ENCODE measurements at regions not wholly inside any gene's neighbourhood (a gene's known extent, or its start where the extent isn't known, plus 50 kb on each side); places are given as distances from the start of the nearest gene placed in this dataset.

DNA sequence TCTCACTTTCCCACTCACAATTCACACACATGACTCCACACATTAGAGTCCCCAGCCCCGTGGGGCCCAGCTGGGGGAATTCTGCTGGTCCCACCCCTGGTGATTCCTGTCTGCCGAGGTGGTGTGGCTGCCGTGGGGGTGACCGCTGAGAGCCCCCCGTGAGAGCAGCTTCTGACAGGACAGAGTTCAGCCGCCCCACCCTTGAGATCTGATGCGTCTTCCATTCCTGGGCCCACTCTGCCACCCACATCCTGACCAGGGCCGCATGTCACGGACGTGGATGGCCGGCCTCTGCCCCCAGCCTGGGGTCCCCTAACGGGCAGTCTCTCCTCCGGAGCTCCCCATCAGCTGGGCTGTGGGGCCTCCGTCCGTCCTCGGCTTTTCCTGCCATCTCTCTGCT, 240.1 kb upstream of the PITRM1 start:
- DNase-seq (ENCODE audit: low read depth) = no peak

DNA sequence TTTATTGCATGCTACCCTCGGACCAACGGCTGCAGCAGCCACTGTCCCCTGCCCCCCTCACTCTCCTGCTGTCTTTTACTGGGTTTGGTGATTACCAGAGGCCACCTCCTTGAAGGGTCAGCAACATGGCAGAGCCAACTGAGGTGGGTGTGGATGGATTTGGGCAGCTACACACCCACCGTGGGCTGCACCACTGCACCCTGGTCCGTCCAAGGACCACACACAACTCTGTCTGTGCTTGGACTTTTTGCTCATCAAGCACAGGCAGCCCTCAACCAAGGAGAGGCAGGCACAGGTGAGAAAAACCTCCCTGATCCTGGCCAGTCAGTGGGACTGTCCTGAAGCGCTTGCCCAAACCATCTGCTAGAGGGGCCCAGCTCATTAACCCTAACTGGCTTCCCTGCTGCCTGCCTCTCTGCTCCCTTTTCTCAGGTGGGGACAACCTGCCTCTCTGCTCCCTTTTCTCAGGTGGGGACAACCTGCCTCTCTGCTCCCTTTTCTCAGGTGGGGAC, 239.5 kb upstream of the PITRM1 start:
- DNase-seq (ENCODE audit: low read depth) = no peak

DNA sequence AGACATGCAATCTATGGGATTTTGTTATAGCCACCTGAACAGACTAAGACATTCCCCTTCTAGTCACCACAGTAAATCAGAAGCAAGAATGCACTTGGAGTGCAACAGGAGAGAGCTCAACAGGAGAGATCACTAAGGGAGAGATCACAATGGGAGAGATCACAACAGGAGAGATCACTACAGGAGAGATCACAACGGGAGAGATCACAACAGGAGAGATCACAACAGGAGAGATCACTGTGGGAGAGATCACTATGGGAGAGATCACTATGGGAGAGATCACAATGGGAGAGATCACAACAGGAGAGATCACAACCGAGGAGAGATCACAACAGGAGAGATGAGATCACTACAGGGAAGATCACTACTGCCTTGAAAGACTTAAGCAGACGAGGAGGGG, 238.5 kb upstream of the PITRM1 start:
- no peak for DNase-seq (ENCODE audit: low read depth)

DNA sequence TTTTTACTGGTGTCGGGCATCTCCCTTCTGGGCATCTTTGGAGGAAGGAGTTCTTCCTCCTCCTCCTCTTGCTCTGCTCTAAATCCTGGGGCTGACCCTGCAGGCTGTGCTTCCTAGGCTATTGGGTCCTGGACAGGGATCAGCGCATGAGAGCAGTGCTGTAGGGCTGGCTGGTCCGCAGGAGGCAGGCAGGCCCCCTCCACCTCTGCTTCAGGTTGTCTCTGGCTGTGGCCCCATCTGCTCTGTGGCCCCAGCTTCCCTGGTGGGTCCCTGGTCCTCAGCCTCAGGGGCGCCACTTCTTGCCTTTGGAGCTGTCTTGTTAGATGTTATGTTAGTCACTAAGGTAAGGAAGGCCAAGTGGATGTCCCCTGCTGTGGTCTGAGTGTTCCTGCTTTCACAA, 237.3 kb upstream of the PITRM1 start:
- no peak for DNase-seq (ENCODE audit: low read depth)

DNA sequence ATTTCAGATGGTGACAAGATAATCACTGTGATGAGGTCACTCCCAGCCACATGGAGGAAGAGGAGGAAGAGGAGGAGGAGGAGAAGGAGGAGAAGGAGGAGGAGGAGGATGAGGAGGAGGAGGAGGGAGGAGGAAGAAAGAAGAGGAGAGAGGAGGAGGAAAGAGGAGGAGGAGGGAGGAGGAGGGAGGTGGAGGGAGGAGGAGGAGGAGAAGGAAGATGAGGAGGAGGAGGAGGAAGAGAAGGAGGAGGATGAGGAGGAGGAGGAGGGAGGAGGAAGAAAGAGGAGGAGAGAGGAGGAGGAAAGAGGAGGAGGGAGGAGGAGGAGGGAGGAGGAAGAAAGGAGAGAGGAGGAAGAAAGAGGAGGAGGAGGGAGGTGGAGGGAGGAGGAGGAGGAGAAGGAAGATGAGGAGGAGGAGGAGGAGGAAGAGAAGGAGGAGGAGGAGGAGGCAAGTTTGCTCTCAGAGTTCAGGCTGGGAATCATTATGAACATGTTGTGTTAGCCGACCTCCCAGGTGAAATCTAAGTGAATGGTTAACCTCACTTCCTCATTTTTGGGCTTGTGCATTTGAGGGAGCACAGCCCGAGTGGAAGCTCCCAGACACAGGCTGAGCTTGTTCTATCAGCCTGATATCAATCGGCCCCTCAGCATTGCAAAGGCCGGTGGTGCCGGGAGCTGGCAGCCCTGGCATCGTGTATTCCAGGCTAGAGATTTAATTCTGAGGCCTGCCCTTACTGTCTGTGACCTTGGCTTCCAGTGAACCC, 236.2 kb upstream of the PITRM1 start:
- DNase-seq (ENCODE audit: low read depth) = no peak

DNA sequence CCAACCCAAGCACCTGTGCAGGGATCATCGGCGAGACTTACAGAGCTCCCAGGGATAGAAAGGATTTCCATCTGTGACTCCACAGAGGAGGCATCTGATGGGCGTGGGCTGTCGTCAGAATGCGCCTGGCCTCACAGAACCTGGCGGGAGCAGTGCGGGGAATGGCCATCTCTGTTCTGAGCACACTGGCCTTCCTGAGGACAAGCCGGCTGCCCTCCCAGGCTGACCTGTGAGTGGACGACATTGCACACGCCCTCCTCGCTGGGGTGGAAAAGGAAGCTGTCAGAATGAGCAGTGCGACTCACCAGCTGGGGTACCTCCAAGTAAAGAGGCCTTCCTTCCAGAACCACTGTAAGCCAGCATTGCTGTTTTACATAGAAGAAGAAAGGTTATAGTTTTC, 234.6 kb upstream of the PITRM1 start:
- no peak for DNase-seq (ENCODE audit: low read depth)

DNA sequence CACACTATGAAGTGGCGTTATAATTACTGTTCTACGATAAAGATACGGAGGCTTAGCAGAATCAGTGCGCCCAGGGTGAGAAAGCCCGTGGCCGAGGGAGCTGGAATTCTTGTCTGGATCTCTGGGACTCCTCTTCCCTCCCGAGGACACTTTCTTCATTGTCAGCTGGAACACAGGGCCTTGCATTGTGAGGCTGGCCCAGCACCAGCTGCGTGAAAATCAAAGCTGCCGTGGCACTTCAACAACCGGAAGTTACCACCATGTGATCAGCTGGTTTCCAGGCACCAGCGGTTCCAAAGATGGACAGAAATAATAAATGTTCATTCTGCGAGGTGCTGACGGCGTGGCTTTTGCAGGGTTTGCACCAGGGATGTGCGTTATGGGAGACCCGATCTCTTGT, 234.0 kb upstream of the PITRM1 start:
- no peak for DNase-seq (ENCODE audit: low read depth)

DNA sequence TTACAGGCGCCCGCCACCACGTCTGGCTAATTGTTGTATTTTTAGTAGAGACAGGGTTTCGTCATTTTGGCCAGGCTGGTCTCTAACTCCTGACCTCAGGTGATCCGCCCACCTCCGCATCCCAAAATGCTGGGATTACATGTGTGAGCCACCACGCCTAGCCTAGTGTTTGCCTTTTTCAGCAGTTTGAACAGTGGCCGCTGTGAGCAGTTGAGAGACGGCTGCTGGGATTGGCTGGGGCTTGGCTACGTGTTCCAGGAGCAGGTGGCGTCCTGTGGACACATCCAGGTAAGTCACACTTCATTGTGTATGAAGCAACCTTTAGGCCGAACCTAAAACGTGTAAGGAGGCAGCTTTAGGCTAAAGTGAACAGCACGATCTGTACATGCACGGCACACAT, 231.8 kb upstream of the PITRM1 start:
- DNase-seq (ENCODE audit: low read depth) = no peak

DNA sequence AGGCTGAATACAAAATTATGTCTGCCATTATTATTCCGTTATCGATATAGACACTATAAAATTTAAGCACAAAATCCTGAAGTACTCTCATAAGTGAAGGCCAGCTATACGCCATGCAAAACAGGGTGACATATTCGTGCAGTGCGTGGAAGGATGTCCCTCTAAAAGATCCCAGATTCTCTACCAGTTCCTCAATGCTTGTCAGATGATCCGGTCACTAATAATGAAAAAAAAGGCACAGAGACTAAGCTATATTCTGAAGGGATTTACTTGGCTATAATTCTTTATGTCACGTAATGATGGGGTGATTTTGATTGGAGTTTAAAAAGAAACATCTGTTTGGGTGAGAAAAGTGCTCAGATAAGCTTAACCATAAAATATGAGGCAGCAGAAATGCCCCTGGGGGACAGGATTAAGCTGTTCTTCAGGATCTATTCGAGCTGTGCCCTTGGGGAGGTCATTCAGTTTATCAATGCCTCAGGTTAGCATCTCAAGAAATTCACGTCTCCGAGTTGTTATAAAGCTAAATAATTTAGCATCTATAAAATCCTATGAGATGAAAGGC, 229.7 kb upstream of the PITRM1 start:
- DNase-seq (ENCODE audit: low read depth) = no peak

DNA sequence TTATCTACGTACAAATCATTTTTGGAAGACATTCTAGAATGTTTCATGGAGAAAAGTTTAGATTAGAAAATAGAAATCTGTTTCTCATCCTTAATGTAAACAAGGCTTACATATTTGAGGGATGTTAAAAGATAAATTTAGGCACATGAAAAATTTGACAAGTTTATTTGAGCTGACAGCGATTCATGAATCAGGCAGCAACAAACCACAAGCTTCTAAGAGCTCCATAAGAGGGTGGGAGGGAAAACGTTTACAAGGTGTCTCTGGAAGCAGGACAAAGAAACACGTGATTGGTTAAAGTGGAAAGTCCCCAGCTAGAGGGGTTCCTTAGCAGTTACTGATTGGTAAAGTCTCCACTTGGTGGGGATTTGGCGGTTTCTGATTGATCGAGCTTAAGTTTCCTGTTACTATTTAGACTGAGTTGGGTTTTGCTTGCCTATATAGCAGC, 228.9 kb upstream of the PITRM1 start:
- no peak for DNase-seq (ENCODE audit: low read depth)

DNA sequence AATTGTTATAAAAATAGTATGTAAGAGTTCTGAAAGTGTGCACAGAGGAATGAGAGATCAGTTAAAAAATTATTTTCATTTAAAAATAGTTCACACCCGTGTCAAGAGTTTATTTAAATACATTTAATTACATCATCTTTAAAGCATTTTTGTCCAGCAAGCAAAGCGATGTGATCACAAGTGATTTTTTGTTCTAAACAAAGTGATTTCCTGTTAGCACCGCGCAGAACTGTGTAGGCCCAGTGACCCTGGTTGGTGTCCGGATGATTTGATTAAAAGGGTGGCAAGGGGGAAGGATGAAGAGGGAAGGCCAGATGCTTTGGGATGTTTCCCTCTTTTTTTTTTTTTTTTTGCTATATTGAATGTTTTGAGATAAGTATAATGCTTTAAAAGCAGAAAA, 227.8 kb upstream of the PITRM1 start:
- DNase-seq (ENCODE audit: low read depth) = no peak

DNA sequence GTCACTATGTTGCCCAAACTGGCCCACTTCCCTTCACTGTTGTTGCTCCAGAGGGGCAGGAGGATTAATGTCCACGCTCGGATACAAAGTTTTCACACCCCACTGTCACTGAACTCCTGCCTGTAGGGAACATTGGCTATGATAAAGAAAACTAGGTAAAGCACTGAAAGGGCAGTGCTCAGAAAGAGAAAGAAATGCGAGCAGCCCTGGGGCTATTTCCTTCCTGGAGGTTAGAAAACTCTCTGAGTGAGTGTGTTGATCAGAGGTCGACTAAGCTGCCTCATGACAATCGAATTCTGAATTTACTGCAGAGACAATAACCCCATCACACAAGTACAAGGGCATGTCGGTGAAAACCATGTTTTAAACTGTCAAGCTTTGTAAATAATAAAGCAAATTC, 227.2 kb upstream of the PITRM1 start:
- no peak for DNase-seq (ENCODE audit: low read depth)

DNA sequence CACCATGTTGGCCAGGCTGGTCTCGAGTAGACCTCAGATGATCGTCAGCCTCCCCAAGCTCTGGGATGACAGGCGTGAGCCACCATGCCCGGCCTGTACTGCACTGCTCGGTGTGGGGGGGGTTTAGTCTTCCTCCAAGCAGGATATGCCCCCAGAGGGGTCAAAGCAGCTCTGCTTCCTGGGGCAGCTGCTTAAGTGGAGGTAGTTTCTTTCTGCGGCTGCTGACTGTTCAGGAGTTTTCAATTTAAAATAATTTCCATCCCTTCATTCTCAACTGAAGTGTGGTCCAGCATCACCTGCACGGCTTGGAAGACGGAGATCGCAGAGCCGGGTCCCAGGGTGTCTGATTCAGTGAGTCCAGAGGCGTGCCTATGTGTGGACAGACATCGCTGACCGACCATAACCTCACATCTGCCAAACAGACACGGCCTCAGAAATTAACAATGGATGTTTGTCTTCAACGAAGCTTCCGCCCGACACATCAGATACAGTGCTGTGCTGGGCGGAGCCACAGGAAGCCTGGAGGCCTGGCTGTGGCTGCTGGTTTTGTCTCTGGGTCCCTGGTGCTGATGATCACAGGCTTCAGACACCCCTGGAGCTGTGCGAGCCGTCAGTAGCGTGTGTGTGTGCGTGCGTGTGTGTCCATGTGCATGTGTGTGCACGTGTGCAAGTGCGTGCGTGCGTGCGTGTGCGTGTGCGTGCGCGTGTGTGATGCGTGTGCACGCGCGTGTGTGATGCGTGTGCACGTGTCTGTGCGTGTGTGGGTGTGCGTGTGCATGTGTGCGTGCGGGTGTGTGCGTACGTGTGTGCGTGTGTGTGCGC, 226.5 kb upstream of the PITRM1 start:
- DNase-seq (ENCODE audit: low read depth) = no peak

DNA sequence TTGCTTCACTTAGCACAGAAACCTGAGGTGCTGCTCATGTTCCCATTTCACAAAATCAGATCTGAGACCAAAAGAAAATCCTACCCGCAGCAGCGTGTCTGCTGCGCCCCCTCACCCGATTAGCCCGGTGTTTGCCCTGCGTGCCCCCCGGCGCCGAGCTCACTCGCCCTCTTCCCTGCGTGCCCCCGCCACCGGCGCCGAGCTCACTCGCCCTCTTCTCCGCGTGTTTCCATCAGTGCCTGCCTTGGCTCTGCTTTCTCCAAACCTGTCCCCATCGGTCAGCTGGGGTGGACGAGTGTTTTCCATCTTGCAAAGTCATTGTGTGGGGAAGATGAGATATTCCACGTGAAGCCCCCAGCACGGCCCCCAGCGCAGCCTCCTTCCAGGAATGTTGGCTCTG, 225.3 kb upstream of the PITRM1 start:
- no peak for DNase-seq (ENCODE audit: low read depth)

DNA sequence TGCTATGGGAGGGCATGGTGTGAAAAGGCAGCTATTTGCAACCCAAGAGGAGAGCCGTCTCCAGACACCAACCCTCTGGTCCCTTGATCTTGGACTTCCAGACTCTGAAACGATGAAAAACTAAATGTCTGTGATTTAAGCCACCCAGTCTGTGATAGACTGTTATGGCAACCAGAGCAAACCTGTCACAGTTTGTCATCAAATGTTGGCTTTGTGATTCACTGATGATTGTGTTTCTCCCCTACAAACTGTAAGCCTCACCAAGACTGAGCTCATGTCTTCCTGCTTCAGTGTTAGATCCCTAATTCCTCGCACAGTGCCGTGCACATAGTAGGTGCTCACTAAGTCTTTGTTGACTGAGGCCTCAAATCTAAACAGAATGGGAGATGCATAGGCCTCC, 224.6 kb upstream of the PITRM1 start:
- no peak for DNase-seq (ENCODE audit: low read depth)

DNA sequence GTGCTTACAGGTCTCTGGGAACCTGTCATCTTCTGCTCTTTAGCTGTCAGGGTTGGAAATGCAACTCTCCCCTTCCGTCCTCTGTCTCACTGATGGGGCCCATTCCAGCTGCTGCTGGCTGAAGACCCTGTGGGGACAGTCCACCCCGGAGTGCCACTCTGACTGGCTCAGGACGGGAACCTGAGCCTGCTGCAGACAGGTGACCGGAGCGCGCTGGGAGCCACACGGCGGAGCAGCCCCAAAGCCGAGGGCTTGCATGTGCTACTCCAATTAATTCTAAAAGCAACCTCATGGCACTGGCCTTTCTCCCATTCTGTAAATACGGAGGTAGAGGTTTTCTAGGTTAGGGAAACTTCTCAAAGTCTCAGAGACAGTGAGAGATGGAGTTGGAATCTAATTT, 223.5 kb upstream of the PITRM1 start:
- no peak for DNase-seq (ENCODE audit: low read depth)

DNA sequence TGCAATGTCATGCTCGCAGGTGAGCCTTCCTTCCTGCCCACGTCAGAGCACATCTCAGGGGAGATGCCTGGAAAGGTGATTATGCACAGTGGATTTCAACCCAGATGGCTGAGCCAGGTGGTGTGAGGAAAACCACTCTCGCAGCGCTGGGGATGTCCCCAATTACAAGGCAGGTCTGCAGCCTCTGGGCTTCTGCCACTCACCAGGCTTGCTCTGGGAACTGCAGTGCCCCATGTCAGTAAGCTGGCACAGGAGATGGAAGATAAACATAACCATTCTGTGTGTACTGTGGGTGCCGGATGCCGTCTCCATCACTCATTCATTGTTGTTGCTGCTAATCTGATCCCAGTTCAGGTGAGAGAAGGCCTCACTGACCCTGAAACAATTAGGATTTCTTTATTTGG, 222.9 kb upstream of the PITRM1 start:
- DNase-seq (ENCODE audit: low read depth) = no peak

DNA sequence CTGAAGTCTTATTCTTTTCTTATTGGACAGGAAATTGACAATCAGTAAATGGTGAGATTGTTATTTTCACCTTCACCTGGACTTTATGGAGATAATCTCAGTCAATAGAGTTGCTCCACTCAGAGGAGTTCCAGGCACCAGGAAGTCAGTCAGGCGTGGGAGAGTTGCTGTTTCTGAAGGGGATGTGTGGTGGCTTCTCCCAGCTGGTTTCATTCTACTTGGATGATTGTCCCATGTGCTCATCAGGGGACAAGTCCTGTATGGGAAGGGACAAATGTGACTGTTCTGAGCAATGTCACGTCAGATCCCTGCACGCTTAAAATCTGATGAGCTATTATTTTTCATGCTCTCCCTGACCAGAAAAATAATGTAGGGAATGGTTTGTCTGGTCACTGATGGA, 222.5 kb upstream of the PITRM1 start:
- DNase-seq (ENCODE audit: low read depth) = no peak

DNA sequence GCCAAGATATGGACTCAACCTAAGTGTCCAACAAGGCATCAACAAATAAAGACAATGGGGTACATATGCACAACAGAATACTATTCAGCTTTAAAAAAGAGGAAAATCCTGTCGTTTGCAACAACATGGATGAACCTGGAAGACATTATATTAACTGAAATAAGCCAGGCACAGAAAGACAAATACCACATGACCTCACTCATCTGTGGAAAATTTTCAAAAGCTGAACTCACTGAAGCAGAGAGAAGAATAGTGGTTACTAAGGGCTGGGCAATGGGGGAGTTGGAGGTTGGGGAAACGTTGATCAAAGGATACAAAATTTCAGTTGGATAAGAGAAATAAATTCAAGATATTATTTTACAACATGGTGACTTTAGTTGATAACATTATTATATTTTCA, 221.4 kb upstream of the PITRM1 start:
- no peak for DNase-seq (ENCODE audit: low read depth)

DNA sequence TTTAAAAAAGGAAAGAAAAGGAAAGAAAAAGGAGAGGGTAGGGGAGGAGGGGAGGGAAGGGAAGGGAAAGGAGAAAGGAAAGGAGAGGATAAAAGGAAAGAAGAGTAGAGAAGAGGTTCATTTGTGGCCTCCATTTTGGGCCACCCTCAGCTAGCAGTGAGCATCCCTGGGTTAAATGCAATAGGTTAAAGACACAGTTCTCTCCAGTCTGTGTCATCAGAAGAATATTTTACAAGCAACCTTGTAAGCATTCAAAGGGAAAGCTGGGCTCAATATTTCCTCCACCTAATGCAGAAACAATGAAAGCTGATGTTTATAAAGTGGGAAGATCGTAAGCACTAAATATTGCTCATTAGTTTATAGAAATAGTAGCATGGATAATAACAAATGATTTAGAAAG, 219.1 kb upstream of the PITRM1 start:
- no peak for DNase-seq (ENCODE audit: low read depth)

DNA sequence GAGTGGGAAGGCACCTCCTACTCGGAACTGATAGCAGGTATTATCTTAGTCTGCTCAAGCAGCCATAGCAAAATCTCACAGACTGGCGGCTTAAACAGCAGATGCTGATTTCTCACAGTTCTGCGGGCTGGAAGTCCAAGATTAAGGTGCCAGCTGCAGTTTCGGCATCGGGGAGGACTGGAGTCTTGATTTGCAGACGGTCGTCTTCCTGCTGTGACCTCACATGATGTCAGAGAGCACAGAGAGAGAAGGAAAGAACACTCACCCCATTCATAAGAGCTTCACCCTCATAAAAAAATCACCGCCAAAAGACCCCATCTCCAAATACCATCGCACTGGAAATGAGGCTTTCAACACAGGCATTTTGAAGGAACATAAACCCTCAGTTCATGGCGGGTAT, 216.5 kb upstream of the PITRM1 start:
- no peak for DNase-seq (ENCODE audit: low read depth)

DNA sequence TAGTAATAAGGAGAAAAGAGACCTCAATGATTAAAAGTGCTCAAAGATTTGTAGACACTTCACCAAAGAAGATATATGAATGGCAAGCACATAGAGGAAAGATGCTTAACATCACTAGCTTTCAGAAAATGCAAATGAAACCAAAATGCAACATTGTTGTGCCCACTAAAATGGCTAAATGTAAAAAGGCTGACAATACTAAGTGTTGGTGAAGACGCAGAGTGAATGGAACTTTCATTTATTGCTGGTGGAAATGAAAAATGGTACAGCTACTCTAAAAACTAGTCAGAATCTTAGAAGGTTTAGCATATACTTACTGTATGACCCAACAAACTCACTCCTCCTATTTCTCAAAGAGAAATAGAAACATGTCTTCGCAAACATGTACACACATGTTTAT, 212.9 kb upstream of the PITRM1 start:
- no peak for DNase-seq (ENCODE audit: low read depth)

DNA sequence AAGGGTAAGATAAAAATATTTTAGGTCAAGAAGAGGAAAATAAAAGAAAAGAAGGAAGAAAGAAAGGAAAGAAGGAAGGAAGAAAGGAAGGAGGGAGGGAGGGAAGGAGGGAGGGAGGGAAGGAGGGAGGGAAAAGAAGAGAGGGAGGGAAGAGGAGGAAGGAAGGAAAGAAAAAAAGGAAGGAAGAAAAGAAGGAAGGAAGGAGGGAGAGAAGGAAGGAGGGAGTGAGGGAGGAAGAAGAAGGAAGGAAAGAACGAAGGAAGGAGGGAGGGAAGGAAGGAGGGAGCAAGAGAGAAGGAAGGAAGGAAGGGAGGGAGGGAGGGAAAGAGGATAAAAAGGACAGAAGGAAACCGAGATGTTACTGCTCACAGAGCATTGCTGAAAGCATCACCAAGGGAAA, 209.5 kb upstream of the PITRM1 start:
- DNase-seq (ENCODE audit: low read depth) = no peak
